ENCODE measurements at regions not wholly inside any gene's neighbourhood (a gene's known extent, or its start where the extent isn't known, plus 50 kb on each side); places are given as distances from the start of the nearest gene placed in this dataset.

GRCh38 chr10:123470336-123470921, 195.7 kb upstream of the GPR26 start:
- H4K20me1 ChIP-seq (ENCODE audit: insufficient read depth, low read length) = no peaks in the 10 kb centered on the region
- no peaks in the 10 kb centered on the region for H3K36me3 ChIP-seq (replicated peaks in 1 of 2; ENCODE audit: control insufficient read depth in 1 of 2, insufficient read depth in 2 of 2, low read length in 2 of 2)
- no peak for ATAC-seq
- intact Hi-C loops (cut with micrococcal nuclease; ENCODE audit: unreplicated experiment) (no loop called here), in situ Hi-C loops (cut with HindIII; ENCODE audit: extremely low pct_ligation_motif_present, low pct_unique_long_range_greater_than_20kb) (no loop called here)
- H3K4me1 ChIP-seq (ENCODE audit: insufficient read depth, low read length) = no peaks in the 10 kb centered on the region
- no peak for DNase-seq (ENCODE audit: low spot score)
- peaks cover 3% of the 10 kb centered on the region in 2 experiments; a peak in 4 of 5 replicates for H3K27me3 ChIP-seq (ENCODE audit: control insufficient read depth in 1 of 2, insufficient read depth in 2 of 2, low read length in 2 of 2)
- ChIA-PET POLR2A (no interaction called here), CTCF (ENCODE audit: low intra/inter-chr PET ratio, low total read pairs) (no interaction called here)
- no peaks in the 10 kb centered on the region for H3K9me3 ChIP-seq (ENCODE audit: low read length)
- no peak overlapping the region for H3K9ac ChIP-seq (ENCODE audit: insufficient read depth, low read depth, low read length)
- no peak overlapping the region for H3K27ac ChIP-seq (ENCODE audit: extremely low read length, insufficient read depth, low read length)
- H2AFZ ChIP-seq (ENCODE audit: low read length) = no peak overlapping the region
- H3K4me2 ChIP-seq (ENCODE audit: low read depth, low read length) = no peak overlapping the region
- H3K79me2 ChIP-seq (ENCODE audit: insufficient read depth, low read length) = no peaks in the 10 kb centered on the region
- BruUV-seq (replicated peaks) = no TSS peak
- no peak for FAIRE-seq
- no peak for TF ChIP-seq NFIB (CRISPR knock-in tag; IDR thresholded peaks at IDR 0.05; ENCODE audit: borderline replicate concordance)
- WGBS (ENCODE audit: low lambda C conversion rate) = 22% methylated on average over 7 of the region's 7 CpGs
- no peak overlapping the region for H3K4me3 ChIP-seq (replicated peaks in 1 of 3; ENCODE audit: insufficient read depth in 1 of 3, low read depth in 2 of 3, low read length in 3 of 3)

- DNase-seq (ENCODE audit: low spot score) (no peak), ATAC-seq (no peak), FAIRE-seq (no peak)
- Histone ChIP-seq H4K20me1 (ENCODE audit: insufficient read depth, low read length) (no peaks in the 10 kb centered on the region), H3K9ac (ENCODE audit: insufficient read depth, low read depth, low read length) (no peak overlapping the region), H3K27me3 (ENCODE audit: control insufficient read depth in 1 of 2, insufficient read depth in 2 of 2, low read length in 2 of 2) (peaks cover 3% of the 10 kb centered on the region in 2 experiments; a peak in 4 of 5 replicates), H2AFZ (ENCODE audit: low read length) (no peak overlapping the region), H3K27ac (ENCODE audit: extremely low read length, insufficient read depth, low read length) (no peak overlapping the region), H3K79me2 (ENCODE audit: insufficient read depth, low read length) (no peaks in the 10 kb centered on the region), H3K4me1 (ENCODE audit: insufficient read depth, low read length) (no peaks in the 10 kb centered on the region), H3K4me2 (ENCODE audit: low read depth, low read length) (no peak overlapping the region), H3K36me3 (replicated peaks in 1 of 2; ENCODE audit: control insufficient read depth in 1 of 2, insufficient read depth in 2 of 2, low read length in 2 of 2) (no peaks in the 10 kb centered on the region), H3K9me3 (ENCODE audit: low read length) (no peaks in the 10 kb centered on the region), H3K4me3 (replicated peaks in 1 of 3; ENCODE audit: insufficient read depth in 1 of 3, low read depth in 2 of 3, low read length in 3 of 3) (no peak overlapping the region)
- BruUV-seq (replicated peaks) = no TSS peak
- 67% methylated on average over 1 of the region's 1 CpG for WGBS (ENCODE audit: low lambda C conversion rate)
- intact Hi-C loops (cut with micrococcal nuclease; ENCODE audit: unreplicated experiment) = no loop called here
- TF ChIP-seq CEBPZ (IDR thresholded peaks at IDR 0.05; ENCODE audit: low read length) (no peak), NR2C2 (CRISPR knock-in tag; IDR thresholded peaks at IDR 0.05; ENCODE audit: borderline replicate concordance) (no peak), ZNF577 (CRISPR knock-in tag; IDR thresholded peaks at IDR 0.05; ENCODE audit: borderline replicate concordance, low read depth) (no peak), FUBP1 (CRISPR knock-in tag; IDR thresholded peaks at IDR 0.05; ENCODE audit: borderline replicate concordance) (no peak)
- TF ChIP-seq, protein P1, sequence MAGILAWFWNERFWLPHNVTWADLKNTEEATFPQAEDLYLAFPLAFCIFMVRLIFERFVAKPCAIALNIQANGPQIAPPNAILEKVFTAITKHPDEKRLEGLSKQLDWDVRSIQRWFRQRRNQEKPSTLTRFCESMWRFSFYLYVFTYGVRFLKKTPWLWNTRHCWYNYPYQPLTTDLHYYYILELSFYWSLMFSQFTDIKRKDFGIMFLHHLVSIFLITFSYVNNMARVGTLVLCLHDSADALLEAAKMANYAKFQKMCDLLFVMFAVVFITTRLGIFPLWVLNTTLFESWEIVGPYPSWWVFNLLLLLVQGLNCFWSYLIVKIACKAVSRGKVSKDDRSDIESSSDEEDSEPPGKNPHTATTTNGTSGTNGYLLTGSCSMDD (CRISPR knock-in tag; IDR thresholded peaks at IDR 0.05) = no peak
- TF ChIP-seq, protein P2, sequence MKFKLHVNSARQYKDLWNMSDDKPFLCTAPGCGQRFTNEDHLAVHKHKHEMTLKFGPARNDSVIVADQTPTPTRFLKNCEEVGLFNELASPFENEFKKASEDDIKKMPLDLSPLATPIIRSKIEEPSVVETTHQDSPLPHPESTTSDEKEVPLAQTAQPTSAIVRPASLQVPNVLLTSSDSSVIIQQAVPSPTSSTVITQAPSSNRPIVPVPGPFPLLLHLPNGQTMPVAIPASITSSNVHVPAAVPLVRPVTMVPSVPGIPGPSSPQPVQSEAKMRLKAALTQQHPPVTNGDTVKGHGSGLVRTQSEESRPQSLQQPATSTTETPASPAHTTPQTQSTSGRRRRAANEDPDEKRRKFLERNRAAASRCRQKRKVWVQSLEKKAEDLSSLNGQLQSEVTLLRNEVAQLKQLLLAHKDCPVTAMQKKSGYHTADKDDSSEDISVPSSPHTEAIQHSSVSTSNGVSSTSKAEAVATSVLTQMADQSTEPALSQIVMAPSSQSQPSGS (CRISPR knock-in tag; IDR thresholded peaks at IDR 0.05) = no peak
- POLR2A ChIA-PET = interaction anchor here (0.5 kb wide), 1 partner anchor 35 kb away, joined by 3 read pairs; no protein-coding TSS in a partner anchor
- CTCF ChIA-PET (ENCODE audit: low intra/inter-chr PET ratio, low total read pairs) = no interaction called here
- in situ Hi-C loops (cut with HindIII; ENCODE audit: extremely low pct_ligation_motif_present, low pct_unique_long_range_greater_than_20kb) = no loop called here
These were observed 194.3 kb upstream of the GPR26 start for GRCh38 chr10:123471811-123472210.

Measured in HepG2 (cell line).